GM18511 (cell line): ENCODE measurements at regions not wholly inside any gene's neighbourhood (a gene's known extent, or its start where the extent isn't known, plus 50 kb on each side); places are given as distances from the start of the nearest gene placed in this dataset.
"Not testable (repeated sequence)": the region's sequence is repeated elsewhere in the genome, so short reads cannot be mapped to it uniquely, and the experiment has no call there.

Source experiments
- ATAC-seq: cut with Tn5 transposase; IDR thresholded peaks from one replicate; pipeline ENCODE4 v1.9.1; 2021; ENCODE audit warnings: mild to moderate bottlenecking, moderate library complexity; ENCODE audit not compliant: unreplicated experiment

DNA sequence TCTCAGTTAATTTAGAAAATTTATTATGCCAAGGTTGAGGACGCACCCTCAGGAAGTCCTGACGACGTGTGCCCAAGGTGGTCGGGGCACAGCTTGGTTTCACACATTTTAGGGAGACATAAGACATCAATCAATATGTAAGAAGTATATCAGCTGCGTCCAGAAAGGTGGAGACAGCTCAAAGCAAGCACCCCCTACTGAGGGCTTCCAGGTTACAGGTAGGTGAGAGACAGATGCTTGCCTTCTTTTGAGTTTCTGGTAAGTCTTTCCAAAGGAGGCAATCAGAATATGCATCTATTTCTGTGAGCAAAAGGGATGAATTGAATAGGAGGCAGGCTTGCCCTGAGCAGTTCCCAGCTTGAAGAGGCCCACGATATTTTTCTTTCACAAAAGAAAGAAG is 614.3 kb downstream of the XPNPEP1 start:
- ATAC-seq = no peak

DNA sequence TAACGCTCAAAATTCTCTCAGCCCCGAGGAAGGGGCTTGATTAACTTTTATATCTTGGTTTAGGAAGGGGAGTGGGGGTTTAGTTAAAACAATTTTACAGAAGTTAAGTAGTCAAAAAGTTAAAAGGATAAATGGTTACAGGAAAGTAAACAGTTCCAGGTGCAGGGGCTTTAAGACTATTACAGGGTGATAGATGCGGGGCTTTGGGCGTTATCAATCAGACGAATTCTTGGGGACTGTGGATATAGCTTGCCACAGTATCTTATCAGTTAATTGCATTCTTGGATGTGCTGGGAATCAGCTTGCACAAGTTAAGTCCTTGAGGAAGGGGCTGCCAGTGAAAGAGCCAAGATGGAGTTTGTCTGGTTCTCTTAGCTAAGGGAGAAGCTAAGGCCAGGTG is 616.2 kb downstream of the XPNPEP1 start:
- ATAC-seq = not testable (repeated sequence)

DNA sequence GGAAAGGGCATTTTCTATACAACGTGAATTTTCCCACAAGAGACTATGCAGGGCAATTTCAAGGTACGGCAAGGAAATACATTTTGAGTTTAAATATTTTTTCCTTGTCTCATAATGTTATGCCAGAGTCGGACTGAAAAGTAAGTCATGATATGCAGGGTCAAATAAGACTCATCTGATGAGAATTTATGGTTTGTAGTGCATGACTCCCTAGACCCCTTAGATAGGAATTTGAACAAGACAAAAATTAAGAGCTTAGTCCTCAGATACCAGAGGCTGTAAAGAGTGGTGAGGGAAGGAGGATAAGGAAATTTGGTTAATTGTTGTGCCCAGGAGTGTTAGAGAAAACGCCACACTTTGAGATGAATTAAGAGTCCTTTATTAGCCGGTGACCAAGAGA is 616.6 kb downstream of the XPNPEP1 start:
- no peak for ATAC-seq

DNA sequence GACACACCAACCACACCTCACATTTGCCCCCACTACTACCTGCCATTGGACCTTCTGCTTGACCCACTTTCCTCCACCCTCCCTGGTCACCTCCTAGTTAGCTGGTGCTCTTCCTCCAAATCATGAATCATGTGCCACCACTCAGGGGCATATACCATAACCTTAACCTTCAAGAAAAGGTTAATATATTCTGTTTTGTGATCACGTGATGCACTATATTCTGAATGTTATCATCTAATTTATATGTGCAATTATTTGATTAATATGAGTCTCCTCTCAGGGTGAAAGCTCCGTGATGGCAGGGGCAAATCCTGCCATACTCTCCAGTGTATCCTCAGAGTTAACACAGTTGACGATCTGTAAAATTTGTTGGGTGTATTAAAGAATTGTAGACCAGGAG is 635.5 kb downstream of the XPNPEP1 start:
- ATAC-seq = no peak

DNA sequence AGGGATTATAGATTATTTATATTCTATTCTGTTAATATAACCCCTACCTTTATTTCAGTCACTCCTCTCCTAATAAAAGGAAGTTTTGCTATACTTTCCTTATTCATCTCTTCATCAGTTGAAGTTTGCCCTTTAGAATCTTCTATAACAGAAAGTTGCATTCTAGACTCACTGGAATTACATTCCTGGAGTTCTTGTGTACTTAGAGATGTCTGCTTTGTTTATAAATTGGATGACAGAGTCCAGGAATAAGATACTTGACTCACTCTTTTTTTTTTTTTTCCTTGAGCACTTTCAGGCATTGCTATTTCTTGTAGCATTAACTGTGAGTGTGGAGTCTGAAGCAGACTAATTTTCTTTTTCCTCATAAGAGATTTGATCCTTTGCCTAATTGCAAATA is 640.8 kb downstream of the XPNPEP1 start:
- ATAC-seq = no peak

DNA sequence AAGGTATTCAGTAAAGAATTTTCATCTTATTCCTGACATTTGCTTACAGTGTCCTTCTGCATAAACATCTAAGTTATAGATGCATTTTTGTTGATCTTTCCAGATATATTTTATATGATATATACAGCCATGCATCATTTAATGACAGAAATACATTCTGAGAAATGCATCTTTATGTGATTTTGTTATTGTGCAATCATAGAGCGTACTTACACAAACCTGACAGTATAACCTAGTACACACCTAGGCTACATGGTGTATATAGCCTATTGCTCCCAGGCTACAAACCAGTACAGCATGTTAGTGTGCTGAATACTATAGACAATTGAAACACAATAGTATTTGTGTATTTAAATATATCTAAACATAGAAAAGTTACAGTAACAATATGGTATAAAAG is 642.0 kb downstream of the XPNPEP1 start:
- ATAC-seq = no peak

DNA sequence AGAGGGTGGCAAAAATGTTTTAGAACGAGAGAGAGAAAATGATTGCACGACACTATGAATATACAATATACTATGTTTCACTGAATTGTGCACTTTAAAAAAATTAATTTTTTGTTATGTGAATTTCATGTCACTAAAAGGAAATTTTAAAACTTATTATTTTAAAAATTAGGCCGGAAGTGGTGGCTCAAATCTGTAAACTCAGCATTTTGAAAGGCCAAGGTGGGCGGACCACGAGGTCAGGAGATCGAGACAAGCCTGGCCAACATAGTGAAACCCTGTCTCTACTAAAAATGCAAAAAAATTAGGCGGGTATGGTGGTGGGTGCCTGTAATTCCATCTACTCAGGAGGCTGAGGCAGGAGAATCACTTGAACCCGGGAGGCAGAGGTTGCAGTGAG is 642.5 kb downstream of the XPNPEP1 start:
- ATAC-seq = no peak

DNA sequence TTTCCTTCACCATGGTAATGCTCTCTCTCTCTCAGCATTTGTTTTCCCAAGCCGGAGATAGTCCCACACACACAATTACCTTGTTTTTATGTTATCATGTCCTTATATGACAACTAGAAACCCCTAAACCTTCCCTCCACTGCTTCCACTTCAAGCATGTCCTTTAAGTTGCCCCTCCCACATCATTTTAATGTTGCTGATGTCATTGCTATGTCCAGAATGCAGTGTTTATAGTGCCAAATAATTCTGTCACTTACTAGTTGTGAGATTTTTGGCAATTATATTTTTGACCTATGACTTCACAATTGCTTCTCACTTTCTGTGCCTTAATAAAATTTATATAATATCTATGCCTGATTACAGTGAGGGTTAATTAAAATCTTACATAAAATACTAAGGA is 645.9 kb downstream of the XPNPEP1 start:
- ATAC-seq = no peak

DNA sequence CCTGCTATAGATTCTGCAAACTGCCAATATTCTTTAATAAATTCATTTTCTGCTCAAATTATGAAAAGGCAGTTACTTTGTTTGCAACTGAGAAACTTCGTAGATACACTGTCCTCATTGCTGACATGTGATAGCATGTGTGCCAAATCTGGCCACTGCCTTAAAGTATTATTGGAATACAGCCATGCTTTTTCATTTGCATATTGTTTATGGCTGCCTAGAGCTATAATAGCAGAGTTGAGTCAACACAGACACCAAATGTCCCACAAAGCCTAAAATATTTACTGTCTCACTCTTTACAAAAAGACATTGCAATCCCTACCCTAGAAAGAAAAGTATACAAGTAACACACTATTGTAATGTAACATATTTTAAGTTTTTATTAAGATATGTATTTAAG is 647.4 kb downstream of the XPNPEP1 start:
- no peak for ATAC-seq

DNA sequence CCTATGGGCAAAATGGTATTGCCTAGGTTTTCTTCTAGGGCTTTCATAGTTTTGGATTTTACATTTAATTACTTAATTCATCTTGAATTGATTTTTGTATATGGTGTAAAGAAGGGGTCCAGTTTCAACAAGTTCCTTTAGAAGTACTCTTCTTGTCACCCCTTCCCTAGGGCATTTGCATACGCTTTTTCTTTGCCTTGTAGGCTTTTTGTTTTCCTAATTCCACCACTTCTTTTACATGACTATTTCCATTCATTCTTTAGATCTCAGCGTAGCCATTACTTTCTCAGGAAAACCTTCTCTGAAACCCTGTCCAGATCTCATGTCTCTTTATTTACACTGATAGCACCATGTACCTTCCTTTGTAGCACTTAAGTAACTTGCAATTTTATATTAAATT is 648.6 kb downstream of the XPNPEP1 start:
- no peak for ATAC-seq

DNA sequence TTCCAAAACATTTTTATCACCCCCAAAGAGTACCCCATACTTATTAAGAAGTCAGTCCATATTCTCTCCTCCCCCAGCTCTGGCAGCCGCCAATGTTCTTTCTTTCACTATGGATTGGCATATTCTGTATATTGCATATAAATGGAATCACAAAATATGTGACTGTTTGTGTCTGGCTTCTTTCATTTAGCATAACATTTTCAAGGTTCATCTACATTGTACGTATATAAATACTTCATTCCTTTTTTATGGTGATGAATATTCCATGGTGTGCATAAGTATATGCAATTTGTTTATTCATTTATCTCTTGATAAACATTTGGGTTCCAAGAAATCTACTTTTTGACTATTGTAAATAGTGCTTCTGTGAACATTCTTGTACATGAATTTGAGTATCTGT is 653.1 kb downstream of the XPNPEP1 start:
- ATAC-seq = no peak

DNA sequence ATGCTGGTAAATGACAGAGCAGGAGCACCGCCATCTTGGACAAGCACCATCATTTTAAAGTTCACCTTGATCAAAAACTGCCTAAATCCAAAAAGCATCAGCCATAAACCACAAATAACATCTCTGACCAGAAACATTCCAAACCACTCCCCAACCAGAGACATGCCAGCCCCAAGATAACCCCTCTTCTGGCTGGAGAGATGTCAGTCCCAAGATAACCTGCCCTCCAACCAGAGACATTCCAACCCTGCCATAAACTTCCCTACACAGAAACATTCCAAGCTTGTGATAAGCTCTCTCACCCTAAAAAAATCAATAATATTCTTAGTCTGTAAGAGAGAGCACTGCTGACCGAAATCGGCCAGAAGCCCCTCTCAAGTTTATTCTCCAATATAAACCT is 659.3 kb downstream of the XPNPEP1 start:
- ATAC-seq = no peak

DNA sequence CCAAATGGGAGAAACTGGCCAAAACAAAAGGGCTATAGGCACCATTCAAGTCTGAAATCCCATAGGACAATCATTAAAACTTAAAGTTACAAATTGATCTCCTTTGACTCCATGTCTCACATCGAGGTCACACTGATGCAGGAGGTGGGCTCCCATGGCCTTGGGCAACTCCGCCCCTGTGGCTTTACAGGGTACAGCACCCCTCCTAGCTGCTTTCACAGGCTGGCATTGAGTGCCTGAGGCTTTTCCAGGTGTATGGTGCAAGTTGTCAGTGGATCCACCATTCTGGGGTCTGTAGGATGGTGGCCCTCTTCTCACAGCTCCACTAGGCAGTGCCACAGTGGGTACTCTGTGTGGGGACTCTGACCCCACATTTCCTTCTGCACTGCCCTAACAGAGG is 662.1 kb downstream of the XPNPEP1 start:
- no peak for ATAC-seq

DNA sequence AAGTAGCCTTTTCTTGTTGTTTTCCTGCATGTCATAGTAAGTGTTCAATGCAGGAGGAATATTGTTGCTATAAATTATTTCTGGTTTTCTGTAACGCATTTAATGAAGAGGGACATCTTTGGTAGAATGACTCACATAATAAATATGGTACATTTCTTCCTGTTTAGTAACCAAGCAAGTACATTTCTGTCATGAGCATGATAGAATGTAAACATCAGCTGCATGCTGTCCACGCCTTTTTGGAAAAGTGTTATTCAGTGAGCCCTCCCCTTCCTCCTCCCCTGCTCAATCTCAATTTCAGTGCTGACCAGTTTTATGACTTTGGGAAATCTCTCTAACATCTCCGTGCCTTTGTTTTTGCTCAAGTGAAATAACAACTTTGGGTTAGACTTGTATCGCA is 664.0 kb downstream of the XPNPEP1 start:
- no peak for ATAC-seq

DNA sequence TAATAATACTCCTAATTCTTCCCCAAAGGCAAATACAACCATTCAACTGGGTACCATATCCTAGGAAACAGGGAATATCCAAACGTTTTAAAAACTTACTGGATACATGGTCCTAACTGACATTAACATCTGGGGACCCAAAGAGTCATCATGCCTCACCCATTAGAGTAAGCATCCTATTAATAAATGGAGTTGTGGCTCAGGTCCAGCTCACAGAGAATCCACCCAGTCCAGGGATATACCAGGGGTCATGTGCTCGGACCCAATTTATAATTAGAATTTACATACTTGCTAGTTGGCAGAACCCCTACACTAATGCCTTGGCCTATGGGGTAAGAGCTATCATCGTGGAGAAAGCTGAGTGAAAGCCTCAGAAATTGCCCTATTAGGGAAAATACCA is 670.0 kb downstream of the XPNPEP1 start:
- ATAC-seq = no peak

DNA sequence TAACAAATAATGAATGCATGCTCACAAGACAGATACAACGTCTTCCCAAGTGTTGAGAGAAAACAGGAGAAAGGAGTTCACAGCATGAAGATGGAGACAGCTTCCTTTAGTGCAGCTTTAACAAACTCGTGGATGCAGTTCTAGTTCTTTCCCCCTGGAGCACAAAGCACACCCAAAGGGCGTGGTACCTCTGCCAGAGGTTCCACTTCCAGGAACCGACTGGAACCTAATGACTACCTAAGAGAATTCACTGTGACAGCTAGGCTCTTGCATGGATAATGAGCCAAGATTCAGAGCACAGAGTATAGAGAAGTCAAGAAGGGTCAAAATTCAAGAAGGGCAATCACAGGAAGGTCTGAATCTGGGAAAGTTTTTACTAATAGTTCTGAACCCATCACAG is 673.2 kb downstream of the XPNPEP1 start:
- no peak for ATAC-seq

DNA sequence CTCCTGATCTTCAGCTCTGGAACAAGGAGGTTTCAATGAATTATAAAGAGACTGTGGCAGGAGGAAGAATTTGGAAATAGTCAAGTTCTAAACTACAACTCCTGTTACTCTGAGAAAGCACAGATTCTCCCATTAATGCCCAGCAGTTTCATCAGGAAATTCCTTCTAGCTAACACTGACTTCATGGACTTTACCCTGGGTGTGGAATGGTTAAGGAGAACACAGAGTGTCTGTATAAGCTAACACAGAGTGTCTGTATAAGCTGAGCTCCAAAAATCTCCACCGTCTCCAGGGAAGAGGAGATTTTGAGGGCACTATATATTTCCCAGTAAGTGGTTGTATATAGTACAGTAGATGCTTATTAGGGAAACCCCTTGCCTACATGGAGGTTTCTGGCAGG is 675.5 kb downstream of the XPNPEP1 start:
- ATAC-seq = no peak

DNA sequence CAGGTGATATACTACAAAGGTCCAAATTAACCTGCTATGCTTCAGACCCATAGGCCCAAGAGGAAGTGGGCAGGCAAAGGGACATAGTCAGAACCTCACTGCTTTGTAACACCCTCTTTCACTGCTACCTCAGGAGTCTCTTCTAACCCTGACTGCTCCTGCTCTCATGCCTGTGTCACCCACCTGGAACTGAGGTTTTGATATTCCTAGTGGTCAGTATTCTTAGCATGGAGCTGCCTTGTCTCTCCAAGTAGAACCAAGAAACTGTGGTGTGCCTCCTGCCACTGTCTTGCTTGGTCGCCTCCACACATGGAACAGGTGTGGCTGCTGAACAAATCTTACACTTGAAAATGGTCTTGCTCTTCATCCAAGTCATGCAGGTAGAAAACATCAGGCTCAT is 677.5 kb downstream of the XPNPEP1 start:
- no peak for ATAC-seq

DNA sequence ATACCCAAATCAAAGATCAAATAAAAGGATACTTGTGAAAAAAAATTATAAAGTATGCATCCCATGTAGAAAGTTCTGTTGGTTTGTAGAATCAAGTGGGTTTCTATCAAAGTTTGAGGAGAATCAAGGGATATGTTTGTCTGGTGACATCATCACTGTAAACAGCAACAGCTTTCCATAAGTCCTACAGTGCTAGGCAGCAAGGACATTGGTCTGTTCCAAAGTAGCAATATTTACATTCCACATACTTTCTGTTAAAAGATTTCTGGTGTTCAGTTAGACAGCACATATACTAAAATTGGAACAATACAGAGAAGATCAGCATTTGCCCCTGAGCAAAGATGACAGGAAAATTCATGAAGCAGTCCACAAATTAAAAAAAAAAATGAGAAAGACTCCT is 683.9 kb downstream of the XPNPEP1 start:
- no peak for ATAC-seq

DNA sequence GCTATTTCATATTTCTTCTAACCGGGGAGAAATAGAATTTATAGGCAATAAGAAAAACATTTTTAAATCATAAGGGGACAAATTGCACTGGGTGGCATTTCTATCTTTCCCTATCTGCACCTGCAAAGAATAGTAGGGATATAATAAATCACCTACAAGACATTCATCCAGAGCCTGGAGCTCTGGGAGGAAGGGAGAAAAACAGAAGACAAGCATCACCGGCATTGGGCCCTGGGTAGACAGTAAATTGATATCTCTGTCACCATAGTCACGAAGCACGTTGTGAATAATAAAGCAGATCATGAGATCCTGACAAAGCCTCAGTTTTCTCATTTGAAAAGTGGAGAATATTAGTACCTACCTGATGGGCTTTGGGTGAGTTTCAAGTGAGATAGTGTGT is 685.6 kb downstream of the XPNPEP1 start:
- no peak for ATAC-seq

DNA sequence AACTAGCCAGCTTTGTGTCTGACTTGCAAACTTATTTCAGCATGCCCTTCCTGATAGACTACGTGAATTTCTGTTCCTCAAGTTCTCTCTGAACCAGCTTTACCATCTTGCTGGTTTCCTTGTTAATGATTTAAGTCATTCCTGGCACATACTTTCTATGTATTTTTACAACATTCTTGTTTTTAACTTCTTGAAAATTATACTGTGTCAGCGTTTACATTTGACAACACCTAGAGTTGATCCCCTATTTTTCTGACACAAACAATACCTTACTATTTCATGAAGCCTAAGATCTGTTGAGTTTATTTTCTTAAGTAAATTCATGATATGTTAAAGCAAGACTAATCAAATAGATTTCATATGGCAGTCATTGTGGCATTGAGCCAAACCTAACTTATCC is 686.3 kb downstream of the XPNPEP1 start:
- ATAC-seq = no peak

DNA sequence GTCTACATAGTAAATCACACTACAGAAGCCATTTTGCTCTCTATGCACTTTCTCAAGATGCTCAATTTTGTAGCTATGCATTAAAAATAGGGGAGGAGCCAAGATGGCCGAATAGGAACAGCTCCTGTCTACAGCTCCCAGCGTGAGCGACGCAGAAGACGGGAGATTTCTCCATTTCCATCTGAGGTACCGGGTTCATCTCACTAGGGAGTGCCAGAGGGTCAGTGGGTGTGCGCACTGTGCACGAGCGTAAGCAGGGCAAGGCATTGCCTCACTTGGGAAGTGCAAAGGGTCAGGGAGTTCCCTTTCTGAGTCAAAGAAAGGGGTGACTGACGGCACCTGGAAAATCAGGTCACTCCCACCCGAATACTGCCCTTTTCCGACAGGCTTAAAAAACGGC is 699.8 kb downstream of the XPNPEP1 start:
- not testable (repeated sequence) for ATAC-seq

DNA sequence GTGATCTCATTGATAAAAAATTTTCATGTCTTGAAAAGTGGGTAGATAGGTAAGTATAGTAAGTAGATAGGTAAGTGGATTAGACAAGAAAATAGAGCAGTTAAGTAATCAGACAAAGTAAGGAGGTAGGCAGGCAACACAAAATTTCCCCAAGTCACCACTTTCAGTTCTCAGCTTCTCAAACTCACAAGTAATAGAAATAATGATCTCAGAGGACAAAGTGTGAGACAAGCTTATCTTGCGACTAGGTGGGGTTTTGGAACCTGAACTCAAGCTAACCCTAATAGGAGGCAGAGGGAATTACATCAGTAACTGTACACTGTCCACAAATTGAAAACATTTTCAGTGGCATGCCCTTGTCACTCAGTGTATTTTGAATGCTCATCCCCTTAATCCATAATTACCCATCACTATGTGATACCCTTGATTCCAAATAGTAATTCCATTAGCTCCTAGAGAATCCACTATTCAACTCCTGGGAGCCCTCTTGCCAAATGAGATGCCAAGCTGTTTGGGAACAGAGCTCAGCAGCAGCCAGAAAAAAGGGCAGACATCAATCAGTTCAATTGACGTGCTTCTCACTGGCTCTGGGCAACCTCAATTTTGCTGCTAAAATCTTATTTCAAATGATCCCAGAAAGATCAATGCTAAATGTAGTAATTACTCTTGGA is 703.2 kb downstream of the XPNPEP1 start:
- no peak for ATAC-seq

DNA sequence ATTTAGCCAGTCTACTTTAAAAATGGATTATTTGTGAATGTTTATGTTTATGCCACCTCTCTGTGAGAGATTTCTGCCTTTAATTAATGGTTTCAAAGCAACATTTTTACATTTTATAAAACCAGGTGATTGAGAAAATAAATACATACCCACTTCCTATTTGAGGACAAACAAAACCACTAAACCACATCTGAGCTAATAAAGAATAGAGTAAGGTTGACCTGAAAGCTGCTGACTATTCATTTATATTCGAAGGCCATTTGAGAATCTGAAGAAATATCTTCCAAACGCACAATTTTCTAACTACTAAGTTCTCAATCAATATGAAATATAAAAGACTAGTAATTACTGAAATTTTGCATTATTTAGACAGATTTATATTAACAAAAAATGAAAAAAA is 705.1 kb downstream of the XPNPEP1 start:
- no peak for ATAC-seq
